AG04450 (cell line): ENCODE measurements at regions not wholly inside any gene's neighbourhood (a gene's known extent, or its start where the extent isn't known, plus 50 kb on each side); places are given as distances from the start of the nearest gene placed in this dataset.

Experiments
- CTCF ChIA-PET: fragments of 300-600, 350-600 bp; formaldehyde crosslinking; extraction: SDS; loops from one replicate; lab custom pipeline; 2022; ENCODE audit warnings: antibody characterized with exemption, inconsistent platforms; lab: Charles Lee
- POLR2A ChIA-PET: fragments of 350-600 bp; formaldehyde crosslinking; extraction: SDS; loops from one replicate; lab custom pipeline; 2021; ENCODE audit warnings: antibody characterized with exemption, inconsistent platforms; lab: Yijun Ruan, JAX
- DNase-seq: peaks from one replicate; pipeline ENCODE4 v3.0.0-alpha.2; 2011; ENCODE audit warnings: low read depth, low spot score
- H3K27ac ChIP-seq: one replicate; pipeline ENCODE4 v1.5.1; 2012; ENCODE audit warnings: low read depth, low read length, control low read depth
- H3K27me3 ChIP-seq: one replicate; pipeline ENCODE4 v1.6.0; 2012; ENCODE audit warnings: low read length; ENCODE audit not compliant: control insufficient read depth, insufficient read depth
- H3K4me3 ChIP-seq: 2 replicates; pipeline ENCODE4 v1.5.1; 2011; ENCODE audit warnings: mild to moderate bottlenecking, low read depth, low read length, control low read depth
- H3K9me3 ChIP-seq: 2 replicates; pipeline ENCODE4 v1.5.1; 2012; ENCODE audit warnings: low read length; ENCODE audit not compliant: control insufficient read depth, insufficient read depth
- TF ChIP-seq, protein P1 (sequence below): IDR thresholded peaks from 2 replicates; pipeline ENCODE4 v1.5.1; 2011; ENCODE audit warnings: low read depth, low read length, control low read depth, inconsistent platforms

DNA sequence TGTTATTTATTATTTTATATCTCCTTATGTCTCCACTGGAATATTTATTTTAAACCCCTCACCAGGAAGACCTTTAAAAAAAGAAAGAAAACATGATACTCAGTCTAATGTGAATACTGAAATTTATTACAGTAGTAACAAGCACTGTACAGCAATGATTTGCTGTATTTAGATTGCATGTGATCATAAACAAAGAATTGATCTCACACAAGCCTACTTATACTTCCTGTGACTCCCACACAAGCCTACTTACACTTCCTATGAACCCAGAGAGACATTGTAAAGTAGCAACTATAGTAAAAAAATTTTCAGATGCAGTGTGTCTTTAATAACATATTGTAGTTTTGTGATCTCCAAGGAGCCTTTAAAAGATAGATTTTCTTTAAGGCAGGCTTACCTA is 142.7 kb upstream of the SYT1 start:
- CTCF ChIA-PET, result no interaction called here
- TF ChIP-seq, protein P1, sequence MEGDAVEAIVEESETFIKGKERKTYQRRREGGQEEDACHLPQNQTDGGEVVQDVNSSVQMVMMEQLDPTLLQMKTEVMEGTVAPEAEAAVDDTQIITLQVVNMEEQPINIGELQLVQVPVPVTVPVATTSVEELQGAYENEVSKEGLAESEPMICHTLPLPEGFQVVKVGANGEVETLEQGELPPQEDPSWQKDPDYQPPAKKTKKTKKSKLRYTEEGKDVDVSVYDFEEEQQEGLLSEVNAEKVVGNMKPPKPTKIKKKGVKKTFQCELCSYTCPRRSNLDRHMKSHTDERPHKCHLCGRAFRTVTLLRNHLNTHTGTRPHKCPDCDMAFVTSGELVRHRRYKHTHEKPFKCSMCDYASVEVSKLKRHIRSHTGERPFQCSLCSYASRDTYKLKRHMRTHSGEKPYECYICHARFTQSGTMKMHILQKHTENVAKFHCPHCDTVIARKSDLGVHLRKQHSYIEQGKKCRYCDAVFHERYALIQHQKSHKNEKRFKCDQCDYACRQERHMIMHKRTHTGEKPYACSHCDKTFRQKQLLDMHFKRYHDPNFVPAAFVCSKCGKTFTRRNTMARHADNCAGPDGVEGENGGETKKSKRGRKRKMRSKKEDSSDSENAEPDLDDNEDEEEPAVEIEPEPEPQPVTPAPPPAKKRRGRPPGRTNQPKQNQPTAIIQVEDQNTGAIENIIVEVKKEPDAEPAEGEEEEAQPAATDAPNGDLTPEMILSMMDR, result no peak
- H3K27me3 ChIP-seq, result no peaks in the 10 kb centered on the region
- no peak for DNase-seq
- POLR2A ChIA-PET, result no interaction called here
- H3K27ac ChIP-seq, result no peak overlapping the region
- H3K4me3 ChIP-seq, result no peak overlapping the region
- no peaks in the 10 kb centered on the region for H3K9me3 ChIP-seq

DNA sequence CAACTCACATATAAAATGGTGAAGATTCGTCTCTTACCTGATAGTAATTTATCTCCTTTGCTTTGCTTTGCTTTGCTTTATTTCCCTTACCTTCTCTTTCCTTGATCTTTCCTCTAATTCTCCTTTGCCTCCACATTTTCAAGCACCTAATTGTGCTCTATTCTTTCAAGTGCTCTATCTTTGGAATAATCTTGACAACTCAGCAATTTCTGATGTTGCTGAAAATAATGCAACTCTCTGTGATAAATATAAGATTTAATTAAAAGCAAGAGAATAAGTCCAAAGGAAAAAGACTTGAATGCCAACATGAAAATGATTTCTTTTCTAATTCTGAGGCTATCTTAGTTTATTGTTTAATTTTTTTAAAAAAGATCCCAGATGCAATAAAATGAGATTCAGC is 139.5 kb upstream of the SYT1 start:
- ChIA-PET CTCF (no interaction called here), POLR2A (no interaction called here)
- H3K4me3 ChIP-seq, result no peak overlapping the region
- no peaks in the 10 kb centered on the region for H3K27me3 ChIP-seq
- TF ChIP-seq, protein P1, result no peak
- H3K9me3 ChIP-seq, result no peaks in the 10 kb centered on the region
- no peak overlapping the region for H3K27ac ChIP-seq
- no peak for DNase-seq

DNA sequence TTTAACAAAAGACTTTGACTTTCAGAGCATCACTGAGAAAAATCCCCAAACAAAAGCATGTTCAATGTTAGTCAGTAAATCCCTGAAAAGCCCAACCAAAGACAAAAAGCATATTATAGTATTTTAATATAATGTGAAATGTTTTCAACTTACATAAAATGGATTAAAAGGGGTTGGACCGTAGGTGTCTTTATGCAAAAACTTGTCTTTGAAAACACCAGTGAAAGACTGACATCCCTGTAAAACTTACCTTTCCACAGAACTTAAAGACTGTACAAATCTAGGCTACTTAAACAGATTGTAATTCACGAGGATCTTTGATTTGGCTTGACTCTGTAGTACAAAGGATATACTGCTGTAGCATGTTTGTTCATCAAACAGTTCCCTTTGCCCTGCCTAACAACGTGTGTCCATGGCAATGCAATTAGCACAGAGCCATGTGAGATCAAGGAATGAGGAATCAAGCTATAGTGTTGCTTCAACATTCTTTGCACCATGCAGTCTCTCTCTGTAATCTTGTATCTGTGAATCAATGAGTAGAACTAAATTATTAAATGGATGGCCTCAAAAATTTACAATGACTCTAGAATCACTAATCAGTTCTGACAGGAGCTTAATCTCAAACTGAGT is 138.5 kb upstream of the SYT1 start:
- CTCF ChIA-PET, result no interaction called here
- DNase-seq, result no peak
- Histone ChIP-seq H3K4me3 (no peak overlapping the region), H3K27ac (no peak overlapping the region), H3K9me3 (no peaks in the 10 kb centered on the region), H3K27me3 (no peaks in the 10 kb centered on the region)
- POLR2A ChIA-PET, result no interaction called here
- TF ChIP-seq, protein P1, result no peak

DNA sequence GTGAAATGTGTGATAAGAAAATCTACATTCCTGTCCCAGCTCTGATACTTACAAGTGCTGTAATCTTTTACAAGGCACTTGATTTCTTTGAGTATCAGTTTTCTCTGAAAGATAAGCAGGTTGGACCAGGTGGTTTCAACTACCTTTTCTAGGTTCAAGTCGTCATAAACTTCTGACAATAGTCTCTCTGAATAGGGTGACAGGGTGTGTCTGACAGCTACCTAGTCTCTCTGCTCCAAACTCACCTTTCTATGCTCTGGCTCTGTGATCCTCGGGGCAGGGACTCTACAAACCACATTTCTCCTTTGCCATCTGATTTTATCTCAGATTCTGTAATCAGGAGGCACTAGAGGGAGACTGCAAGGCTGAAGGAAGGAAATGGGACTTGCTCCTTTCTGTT is 137.7 kb upstream of the SYT1 start:
- H3K27ac ChIP-seq, result no peak overlapping the region
- H3K9me3 ChIP-seq, result no peaks in the 10 kb centered on the region
- H3K27me3 ChIP-seq, result no peaks in the 10 kb centered on the region
- CTCF ChIA-PET, result no interaction called here
- no peak for DNase-seq
- TF ChIP-seq, protein P1, result no peak
- POLR2A ChIA-PET, result no interaction called here
- no peak overlapping the region for H3K4me3 ChIP-seq

DNA sequence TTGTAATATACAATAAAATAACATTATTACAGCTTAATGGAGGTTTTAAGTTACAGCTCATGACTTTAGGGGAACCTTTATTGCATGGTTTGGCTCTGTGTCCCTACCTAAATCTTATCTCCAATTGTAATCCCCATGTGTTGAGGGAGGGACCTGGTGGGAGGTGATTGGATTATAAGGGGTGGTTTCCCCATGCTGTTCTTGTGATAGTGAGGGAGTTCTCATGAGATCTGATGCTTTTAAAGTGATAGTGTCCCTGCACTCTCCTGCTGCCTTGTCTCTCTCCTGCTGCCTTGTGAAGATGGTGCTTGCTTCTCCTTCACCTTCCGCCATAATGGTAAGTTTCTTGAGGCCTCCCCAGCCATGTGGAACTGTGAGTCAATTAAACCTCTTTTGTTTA is 132.1 kb upstream of the SYT1 start:
- Histone ChIP-seq H3K27me3 (no peaks in the 10 kb centered on the region), H3K27ac (no peak overlapping the region), H3K4me3 (no peak overlapping the region), H3K9me3 (no peaks in the 10 kb centered on the region)
- CTCF ChIA-PET, result no interaction called here
- POLR2A ChIA-PET, result no interaction called here
- TF ChIP-seq, protein P1, result no peak
- no peak for DNase-seq
